ENCODE measurements at regions not wholly inside any gene's neighbourhood (a gene's known extent, or its start where the extent isn't known, plus 50 kb on each side); places are given as distances from the start of the nearest gene placed in this dataset.

- TF ChIP-seq CTCF (conservative IDR thresholded peaks at IDR 0.05): no peak
- no peak for TF ChIP-seq ZFX (IDR thresholded peaks at IDR 0.05)
These were observed 250.6 kb upstream of the ZFHX3 start for GRCh38 chr16:73298562-73298961.

Measured in C4-2B (cell line).